ENCODE measurements at regions not wholly inside any gene's neighbourhood (a gene's known extent, or its start where the extent isn't known, plus 50 kb on each side); places are given as distances from the start of the nearest gene placed in this dataset.
"Not testable (repeated sequence)": the region's sequence is repeated elsewhere in the genome, so short reads cannot be mapped to it uniquely, and the experiment has no call there.

GRCh38 chr6:3900744-3901336 is 51.7 kb downstream of the FAM50B start:
- no peak for DNase-seq (ENCODE audit: low spot score)

- no peak for DNase-seq (ENCODE audit: low spot score)
Observed at GRCh38 chr6:3902871-3903648, 53.9 kb downstream of the FAM50B start.

GRCh38 chr6:3904518-3904917 is 55.3 kb downstream of the FAM50B start:
- DNase-seq (ENCODE audit: low spot score): no peak

- no peak for DNase-seq (ENCODE audit: low spot score)
Observed at GRCh38 chr6:3905945-3906845, 57.0 kb downstream of the FAM50B start.

- no peak for DNase-seq (ENCODE audit: low spot score)
Observed at GRCh38 chr6:3906846-3907151, 57.6 kb downstream of the FAM50B start.

GRCh38 chr6:3908223-3908622 is 59.0 kb downstream of the FAM50B start:
- DNase-seq (ENCODE audit: low spot score): no peak

- DNase-seq (ENCODE audit: low spot score): no peak
Observed at GRCh38 chr6:3908961-3909360, 59.8 kb downstream of the FAM50B start.

GRCh38 chr6:3910106-3910663 is 61.0 kb downstream of the FAM50B start:
- no peak for DNase-seq (ENCODE audit: low spot score)

GRCh38 chr6:3911130-3911529 is 62.0 kb downstream of the FAM50B start:
- DNase-seq (ENCODE audit: low spot score): no peak

- no peak for DNase-seq (ENCODE audit: low spot score)
Observed at GRCh38 chr6:3911614-3912336, 62.6 kb downstream of the FAM50B start.

GRCh38 chr6:3912361-3913076 is 63.3 kb downstream of the FAM50B start:
- DNase-seq (ENCODE audit: low spot score): no peak

GRCh38 chr6:3913077-3913957 is 64.1 kb downstream of the FAM50B start:
- no peak for DNase-seq (ENCODE audit: low spot score)

- no peak for DNase-seq (ENCODE audit: low spot score)
Observed at GRCh38 chr6:3913958-3914337, 64.8 kb downstream of the FAM50B start.

GRCh38 chr6:3915076-3915791 is 66.1 kb downstream of the FAM50B start:
- no peak for DNase-seq (ENCODE audit: low spot score)

GRCh38 chr6:3916211-3916610 is 67.0 kb downstream of the FAM50B start:
- no peak for DNase-seq (ENCODE audit: low spot score)

GRCh38 chr6:3916749-3917148 is 67.6 kb downstream of the FAM50B start:
- not testable (repeated sequence) for DNase-seq (ENCODE audit: low spot score)

- DNase-seq (ENCODE audit: low spot score): no peak
Observed at GRCh38 chr6:3918469-3918868, 69.3 kb downstream of the FAM50B start.

- DNase-seq (ENCODE audit: low spot score): no peak
Observed at GRCh38 chr6:3919130-3919628, 70.0 kb downstream of the FAM50B start.

GRCh38 chr6:3919849-3920248 is 70.7 kb downstream of the FAM50B start:
- no peak for DNase-seq (ENCODE audit: low spot score)
